ENCODE measurements at regions not wholly inside any gene's neighbourhood (a gene's known extent, or its start where the extent isn't known, plus 50 kb on each side); places are given as distances from the start of the nearest gene placed in this dataset.

DNA sequence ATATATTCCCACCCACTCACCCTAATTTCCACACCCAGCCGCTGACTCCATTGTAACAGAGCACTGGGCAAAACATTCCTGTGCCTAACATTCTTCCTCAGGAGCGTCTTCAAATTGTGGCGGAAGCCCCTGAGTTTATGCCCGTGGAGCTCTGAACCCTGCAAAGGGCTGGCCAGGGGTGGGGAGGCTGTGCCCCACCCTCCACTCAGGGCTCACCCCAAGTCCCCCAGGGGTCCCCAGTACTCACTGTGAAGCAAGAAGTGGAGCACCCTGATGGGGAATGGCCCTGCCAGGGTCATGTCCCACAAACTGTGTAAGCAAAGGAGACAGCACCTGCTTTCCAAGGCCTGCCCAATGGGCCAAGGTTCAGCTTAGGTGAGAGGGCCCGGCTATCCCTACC is 303.2 kb downstream of the PREX1 start:
- no peak for TF ChIP-seq POLR2A (IDR thresholded peaks at IDR 0.05)
- no peak for TF ChIP-seq CTCF (IDR thresholded peaks at IDR 0.05)
